Uterus (tissue), 3 donors: ENCODE measurements at regions not wholly inside any gene's neighbourhood (a gene's known extent, or its start where the extent isn't known, plus 50 kb on each side); places are given as distances from the start of the nearest gene placed in this dataset.

Experiments
- DNase-seq, 2 donors: peaks; one replicate each; pipeline ENCODE4 v3.0.0-alpha.2; 2019 to 2020
- H3K27ac ChIP-seq, 2 donors: fragments of 200-600 bp; sonication (generic); 1 replicate in 1 of 2; 2 replicates in 1 of 2; pipeline ENCODE4 v1.5.1; 2016 to 2018
- H3K27me3 ChIP-seq, 2 donors: fragments of 200-600 bp; sonication (generic); one replicate each; pipeline ENCODE4 v1.5.1; 2018 to 2019; ENCODE audit warnings: control low read depth in 1 of 2
- H3K36me3 ChIP-seq, 2 donors: fragments of 200-600 bp; sonication (generic); one replicate each; pipeline ENCODE4 v1.5.1; 2019; ENCODE audit warnings: control low read depth in 1 of 2
- H3K4me1 ChIP-seq, 2 donors: fragments of 200-600 bp; sonication (generic); one replicate each; pipeline ENCODE4 v1.5.1; 2018 to 2019; ENCODE audit warnings: control low read depth in 1 of 2
- H3K4me3 ChIP-seq, 2 donors: fragments of 200-600 bp; sonication (generic); 1 replicate in 1 of 2; 2 replicates in 1 of 2; pipeline ENCODE4 v1.5.1; 2018 to 2019; ENCODE audit warnings: mild to moderate bottlenecking in 1 of 2
- H3K9me3 ChIP-seq, 2 donors: fragments of 200-600 bp; sonication (generic); one replicate each; pipeline ENCODE4 v1.5.1; 2019; ENCODE audit warnings: control low read depth in 1 of 2
- CTCF ChIP-seq, 4 experiments: fragments of 200-600 bp in 2 of 4; fragments of 450-650 bp in 2 of 4; sonication (generic) in 2 of 4; IDR thresholded peaks; one replicate each; pipeline ENCODE4 v1.5.1; 2016 to 2019; ENCODE audit warnings: antibody characterized with exemption in 4 of 4, mild to moderate bottlenecking in 2 of 4, moderate library complexity in 1 of 4
- POLR2A ChIP-seq, 2 donors: fragments of 450-650 bp; IDR thresholded peaks; one replicate each; pipeline ENCODE4 v1.6.1; 2016; ENCODE audit warnings: antibody characterized with exemption in 2 of 2, mild to moderate bottlenecking in 1 of 2, moderate library complexity in 1 of 2
- intact Hi-C: fragments of 100-400 bp; cut with DNase I; formaldehyde crosslinking; loops from one replicate; pipeline ENCODE4 v1.15.1; 2023; ENCODE audit warnings: low total_unique reads
- donor health status: DM: yes; HTN: yes; CAD: no.

DNA sequence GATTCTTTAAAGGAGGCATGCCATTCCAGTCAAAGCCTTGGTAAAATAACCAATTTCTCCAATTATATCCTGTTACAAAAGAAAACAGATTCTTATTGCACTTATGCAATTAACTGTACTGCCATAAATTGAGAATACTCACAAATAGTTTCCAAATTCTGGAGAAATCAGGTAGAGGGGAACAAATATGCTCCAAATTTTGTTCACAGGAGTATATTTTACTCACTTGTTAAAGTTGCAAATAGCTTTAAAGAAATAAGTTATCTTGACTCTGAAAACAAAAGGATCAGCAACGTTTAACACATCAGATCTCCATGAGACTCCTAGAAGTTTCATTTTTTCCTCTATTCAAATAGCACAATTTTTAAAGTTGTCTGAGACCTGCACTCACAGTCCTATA, 712.1 kb upstream of the ARRDC4 start:
- H3K4me3 ChIP-seq: no peak overlapping the region
- H3K27ac ChIP-seq: no peak overlapping the region
- no peaks in the 10 kb centered on the region for H3K9me3 ChIP-seq
- no peak for TF ChIP-seq POLR2A (IDR thresholded peaks at IDR 0.05)
- no peaks in the 10 kb centered on the region for H3K36me3 ChIP-seq
- no peaks in the 10 kb centered on the region for H3K27me3 ChIP-seq
- H3K4me1 ChIP-seq: no peaks in the 10 kb centered on the region
- DNase-seq: no peak
- intact Hi-C loops: no loop called here

GRCh38 chr15:97259943-97260342, 700.6 kb upstream of the ARRDC4 start:
- intact Hi-C loops: no loop called here
- H3K4me1 ChIP-seq: no peaks in the 10 kb centered on the region
- no peak overlapping the region for H3K4me3 ChIP-seq
- TF ChIP-seq CTCF (IDR thresholded peaks at IDR 0.05): no peak
- no peak for TF ChIP-seq POLR2A (IDR thresholded peaks at IDR 0.05)
- H3K27me3 ChIP-seq: no peaks in the 10 kb centered on the region
- no peak overlapping the region for H3K27ac ChIP-seq
- H3K9me3 ChIP-seq: no peaks in the 10 kb centered on the region
- H3K36me3 ChIP-seq: no peaks in the 10 kb centered on the region
- no peak for DNase-seq

- H3K36me3 ChIP-seq: no peaks in the 10 kb centered on the region
- H3K4me1 ChIP-seq: no peaks in the 10 kb centered on the region
- no peaks in the 10 kb centered on the region for H3K27me3 ChIP-seq
- no peaks in the 10 kb centered on the region for H3K9me3 ChIP-seq
- no peak for DNase-seq
- no peak overlapping the region for H3K27ac ChIP-seq
- intact Hi-C loops: no loop called here
- no peak overlapping the region for H3K4me3 ChIP-seq
- TF ChIP-seq CTCF (IDR thresholded peaks at IDR 0.05) (no peak), POLR2A (IDR thresholded peaks at IDR 0.05) (no peak)
Measured at GRCh38 chr15:97301166-97301565, 659.3 kb upstream of the ARRDC4 start.

- Histone ChIP-seq H3K4me3 (no peak overlapping the region), H3K36me3 (no peaks in the 10 kb centered on the region), H3K4me1 (no peaks in the 10 kb centered on the region), H3K9me3 (no peaks in the 10 kb centered on the region), H3K27ac (no peak overlapping the region), H3K27me3 (no peaks in the 10 kb centered on the region)
- DNase-seq: no peak
- no peak for TF ChIP-seq POLR2A (IDR thresholded peaks at IDR 0.05)
- TF ChIP-seq CTCF (IDR thresholded peaks at IDR 0.05): no peak
- intact Hi-C loops: no loop called here
Measured at GRCh38 chr15:97316362-97316761, 644.1 kb upstream of the ARRDC4 start.

DNA sequence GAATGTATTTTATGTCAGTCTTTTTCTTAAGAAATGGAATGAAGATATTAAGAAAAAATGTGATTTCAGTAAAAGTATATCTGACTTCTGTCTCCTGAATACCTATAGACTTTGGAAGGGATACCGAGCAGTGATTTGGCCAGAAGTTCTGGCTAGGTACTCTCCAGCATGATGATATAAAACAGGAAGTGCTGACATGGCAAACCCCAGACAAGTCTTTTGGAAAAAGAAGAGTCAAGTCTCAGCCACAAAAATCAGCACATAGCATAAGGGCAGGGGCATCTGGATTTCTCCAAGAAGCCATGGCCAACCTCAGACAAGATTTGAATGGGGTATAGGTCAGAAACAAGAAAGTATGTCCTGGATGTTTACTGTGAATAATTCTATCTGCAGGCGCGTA, 643.3 kb upstream of the ARRDC4 start:
- intact Hi-C loops: no loop called here
- no peaks in the 10 kb centered on the region for H3K4me1 ChIP-seq
- no peak overlapping the region for H3K27ac ChIP-seq
- no peak overlapping the region for H3K4me3 ChIP-seq
- H3K9me3 ChIP-seq: no peaks in the 10 kb centered on the region
- TF ChIP-seq CTCF (IDR thresholded peaks at IDR 0.05) (no peak), POLR2A (IDR thresholded peaks at IDR 0.05) (no peak)
- no peaks in the 10 kb centered on the region for H3K36me3 ChIP-seq
- no peaks in the 10 kb centered on the region for H3K27me3 ChIP-seq
- no peak for DNase-seq

GRCh38 chr15:97319291-97319690, 641.2 kb upstream of the ARRDC4 start:
- intact Hi-C loops: no loop called here
- Histone ChIP-seq H3K27me3 (no peaks in the 10 kb centered on the region), H3K4me3 (no peak overlapping the region), H3K27ac (no peak overlapping the region), H3K36me3 (no peaks in the 10 kb centered on the region), H3K4me1 (no peaks in the 10 kb centered on the region), H3K9me3 (no peaks in the 10 kb centered on the region)
- DNase-seq: no peak
- no peak for TF ChIP-seq CTCF (IDR thresholded peaks at IDR 0.05)
- TF ChIP-seq POLR2A (IDR thresholded peaks at IDR 0.05): no peak
